Loucy (cell line): ENCODE measurements at regions not wholly inside any gene's neighbourhood (a gene's known extent, or its start where the extent isn't known, plus 50 kb on each side); places are given as distances from the start of the nearest gene placed in this dataset.

Experiments used
- H2AFZ ChIP-seq: fragments of 200-600 bp; sonication (generic); 2 replicates; pipeline ENCODE4 v1.6.0; 2016; ENCODE audit warnings: antibody characterized with exemption, mild to moderate bottlenecking, low read length, moderate library complexity
- H3F3A ChIP-seq: fragments of 200-600 bp; 2 replicates; pipeline ENCODE4 v1.6.0; 2016; ENCODE audit warnings: antibody characterized with exemption, low read depth, mild to moderate bottlenecking
- H3K27me3 ChIP-seq: fragments of 200-600 bp; sonication (generic); 2 replicates; pipeline ENCODE4 v1.6.1; 2014; ENCODE audit warnings: low read length, mild to moderate bottlenecking; ENCODE audit not compliant: insufficient read depth, poor library complexity, severe bottlenecking
- H3K36me3 ChIP-seq: fragments of 200-600 bp; sonication (generic); 2 replicates; pipeline ENCODE4 v1.6.1; 2016; ENCODE audit warnings: low read length; ENCODE audit not compliant: insufficient read depth
- H3K4me1 ChIP-seq: fragments of 200-600 bp; sonication (generic); 2 replicates; pipeline ENCODE4 v1.5.1; 2014; ENCODE audit warnings: low read length, mild to moderate bottlenecking; ENCODE audit not compliant: insufficient read depth, poor library complexity, severe bottlenecking
- H3K4me2 ChIP-seq: fragments of 200-600 bp; sonication (generic); 2 replicates; pipeline ENCODE4 v1.6.0; 2014; ENCODE audit warnings: antibody characterized with exemption, low read length, low read depth, mild to moderate bottlenecking; ENCODE audit not compliant: poor library complexity, severe bottlenecking
- H3K4me3 ChIP-seq: fragments of 200-600 bp; sonication (generic); 2 replicates; pipeline ENCODE4 v1.5.1; 2014; ENCODE audit warnings: low read length, mild to moderate bottlenecking, mixed read lengths; ENCODE audit not compliant: poor library complexity, severe bottlenecking
- H3K79me2 ChIP-seq: fragments of 200-600 bp; sonication (generic); 2 replicates; pipeline ENCODE4 v1.6.1; 2014; ENCODE audit warnings: low read length; ENCODE audit not compliant: insufficient read depth
- H3K9ac ChIP-seq: fragments of 200-600 bp; sonication (generic); 2 replicates; pipeline ENCODE4 v1.6.0; 2014; ENCODE audit warnings: mild to moderate bottlenecking, low read depth, low read length, moderate library complexity; ENCODE audit not compliant: poor library complexity, severe bottlenecking
- H3K9me2 ChIP-seq: fragments of 200-600 bp; sonication (generic); replicated peaks from 2 replicates; pipeline ENCODE4 v1.6.1; 2016; ENCODE audit warnings: low read depth, low read length, mixed read lengths
- H3K9me3 ChIP-seq: fragments of 200-600 bp; sonication (generic); 2 replicates; pipeline ENCODE4 v1.6.1; 2014; ENCODE audit warnings: mild to moderate bottlenecking, antibody characterized with exemption, low read length, low read depth; ENCODE audit not compliant: insufficient read depth
- H4K20me1 ChIP-seq: fragments of 200-600 bp; sonication (generic); 2 replicates; pipeline ENCODE4 v1.6.0; 2014; ENCODE audit warnings: antibody characterized with exemption, low read length, mild to moderate bottlenecking; ENCODE audit not compliant: insufficient read depth, poor library complexity, severe bottlenecking
- EZH2phosphoT487 ChIP-seq: fragments of 200-600 bp; IDR thresholded peaks from 2 replicates; pipeline ENCODE4 v1.6.1; 2018; ENCODE audit warnings: antibody characterized with exemption, mild to moderate bottlenecking, moderate library complexity, borderline replicate concordance
- TF ChIP-seq, protein P1 (sequence below): fragments of 200-600 bp; sonication (generic); conservative IDR thresholded peaks from 2 replicates; pipeline ENCODE4 v1.5.1; 2014; ENCODE audit warnings: mild to moderate bottlenecking, antibody characterized with exemption, low read length

DNA sequence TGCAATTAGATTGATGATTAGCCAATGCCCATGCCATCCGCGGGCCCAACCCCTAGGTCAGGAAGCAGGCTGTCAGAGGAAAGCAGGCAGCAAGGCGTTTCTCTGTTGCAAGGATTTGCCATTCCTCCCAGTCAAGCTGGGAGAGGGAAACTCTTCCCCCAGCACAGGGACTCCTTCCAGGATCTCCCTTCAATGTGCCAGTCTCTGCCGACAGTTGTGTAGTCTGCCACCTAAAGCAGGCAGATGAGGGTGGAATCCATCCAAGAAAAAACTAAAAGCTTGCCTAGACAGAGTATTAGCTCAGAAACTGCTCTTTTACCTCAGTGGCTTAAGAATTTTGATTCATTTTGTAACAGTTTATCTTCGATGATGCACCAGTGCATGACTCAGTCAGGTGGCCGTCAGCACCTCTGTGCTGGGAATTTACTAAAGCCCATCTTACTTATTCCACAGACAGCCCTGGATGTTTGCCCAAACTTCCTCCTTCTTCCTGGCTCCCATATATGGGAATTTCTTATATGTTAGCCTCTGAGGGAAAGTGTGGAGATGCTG lies 501.5 kb upstream of the THBS1 start:
- no peaks in the 10 kb centered on the region for H3K36me3 ChIP-seq
- H3K9me2 ChIP-seq: no peaks in the 10 kb centered on the region
- no peaks in the 10 kb centered on the region for H3F3A ChIP-seq
- no peaks in the 10 kb centered on the region for H3K4me1 ChIP-seq
- TF ChIP-seq, protein P1, sequence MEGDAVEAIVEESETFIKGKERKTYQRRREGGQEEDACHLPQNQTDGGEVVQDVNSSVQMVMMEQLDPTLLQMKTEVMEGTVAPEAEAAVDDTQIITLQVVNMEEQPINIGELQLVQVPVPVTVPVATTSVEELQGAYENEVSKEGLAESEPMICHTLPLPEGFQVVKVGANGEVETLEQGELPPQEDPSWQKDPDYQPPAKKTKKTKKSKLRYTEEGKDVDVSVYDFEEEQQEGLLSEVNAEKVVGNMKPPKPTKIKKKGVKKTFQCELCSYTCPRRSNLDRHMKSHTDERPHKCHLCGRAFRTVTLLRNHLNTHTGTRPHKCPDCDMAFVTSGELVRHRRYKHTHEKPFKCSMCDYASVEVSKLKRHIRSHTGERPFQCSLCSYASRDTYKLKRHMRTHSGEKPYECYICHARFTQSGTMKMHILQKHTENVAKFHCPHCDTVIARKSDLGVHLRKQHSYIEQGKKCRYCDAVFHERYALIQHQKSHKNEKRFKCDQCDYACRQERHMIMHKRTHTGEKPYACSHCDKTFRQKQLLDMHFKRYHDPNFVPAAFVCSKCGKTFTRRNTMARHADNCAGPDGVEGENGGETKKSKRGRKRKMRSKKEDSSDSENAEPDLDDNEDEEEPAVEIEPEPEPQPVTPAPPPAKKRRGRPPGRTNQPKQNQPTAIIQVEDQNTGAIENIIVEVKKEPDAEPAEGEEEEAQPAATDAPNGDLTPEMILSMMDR: no peak
- no peak for TF ChIP-seq EZH2phosphoT487
- no peak overlapping the region for H3K4me3 ChIP-seq
- H3K9me3 ChIP-seq: no peaks in the 10 kb centered on the region
- H2AFZ ChIP-seq: no peak overlapping the region
- H3K9ac ChIP-seq: no peak overlapping the region
- H3K27me3 ChIP-seq: no peaks in the 10 kb centered on the region
- no peaks in the 10 kb centered on the region for H4K20me1 ChIP-seq
- no peaks in the 10 kb centered on the region for H3K79me2 ChIP-seq
- no peak overlapping the region for H3K4me2 ChIP-seq

DNA sequence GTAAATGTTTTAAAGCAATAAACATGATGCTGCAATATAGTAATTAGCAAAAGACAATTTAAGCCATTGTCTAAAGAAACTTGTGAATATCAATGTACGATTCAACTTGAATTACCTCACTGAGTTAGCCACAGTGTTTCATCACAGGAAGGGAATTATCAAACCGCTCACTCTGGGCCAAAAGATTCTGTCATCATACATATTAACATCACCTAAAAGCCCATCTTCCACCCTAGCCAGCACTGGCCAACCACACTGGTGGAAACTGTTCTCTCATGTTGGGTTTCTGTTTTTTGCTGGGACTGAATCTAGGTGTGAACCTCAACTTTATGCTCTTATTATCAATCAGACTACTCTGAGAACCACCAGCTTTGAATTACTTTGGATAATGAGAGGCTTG lies 497.7 kb upstream of the THBS1 start:
- Histone ChIP-seq H3K9me3 (no peaks in the 10 kb centered on the region), H3K9ac (no peak overlapping the region), H3K27me3 (no peaks in the 10 kb centered on the region), H3K4me2 (no peak overlapping the region), H2AFZ (no peak overlapping the region), H4K20me1 (no peaks in the 10 kb centered on the region), H3F3A (no peaks in the 10 kb centered on the region), H3K4me1 (no peaks in the 10 kb centered on the region), H3K4me3 (no peak overlapping the region), H3K36me3 (no peaks in the 10 kb centered on the region), H3K9me2 (no peaks in the 10 kb centered on the region), H3K79me2 (no peaks in the 10 kb centered on the region)
- TF ChIP-seq, protein P1: no peak
- TF ChIP-seq EZH2phosphoT487: no peak

DNA sequence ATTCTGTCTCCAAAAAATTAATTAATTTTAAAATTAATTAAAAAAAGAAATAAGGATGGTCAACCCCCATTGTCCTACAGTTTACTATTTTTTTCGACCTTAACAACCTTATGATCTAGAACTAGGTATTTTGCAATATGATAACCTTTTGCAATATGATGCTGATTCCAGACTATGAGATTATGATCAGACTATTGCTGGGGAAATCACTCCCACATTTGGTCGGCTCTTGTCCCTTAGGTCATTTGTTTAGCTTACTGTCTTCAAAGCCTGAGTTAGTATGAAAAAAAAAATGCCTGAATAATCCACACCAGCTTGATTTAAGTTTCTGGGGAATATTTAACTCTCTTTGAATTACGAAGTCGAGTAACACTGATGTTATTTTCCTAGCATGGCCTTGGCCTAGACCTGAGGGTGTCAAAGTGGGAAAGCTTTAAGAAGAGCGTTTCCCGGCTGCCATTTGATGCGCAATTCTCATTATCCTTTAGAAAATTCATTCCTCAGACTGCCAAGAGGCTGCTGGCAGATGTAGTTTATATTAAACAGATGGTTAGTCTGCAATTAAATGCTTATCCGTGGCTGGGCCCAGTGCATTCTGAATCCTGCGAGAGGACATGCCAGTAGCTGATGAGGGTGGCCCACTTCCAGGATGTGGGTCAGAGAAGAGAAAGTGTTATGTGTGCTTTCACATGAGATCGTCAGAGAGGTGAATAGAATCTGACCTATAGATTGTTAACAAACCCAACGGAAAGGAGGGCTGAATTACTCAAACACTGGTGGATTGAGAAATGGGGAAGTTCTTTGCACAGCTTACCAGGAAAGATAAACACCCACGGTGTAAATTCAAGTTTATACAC lies 496.0 kb upstream of the THBS1 start:
- H3K4me2 ChIP-seq: no peak overlapping the region
- H3F3A ChIP-seq: no peaks in the 10 kb centered on the region
- no peaks in the 10 kb centered on the region for H3K4me1 ChIP-seq

More for the DNA sequence above, 496.0 kb upstream of the THBS1 start:
- no peak overlapping the region for H3K4me3 ChIP-seq
- no peaks in the 10 kb centered on the region for H3K27me3 ChIP-seq
- H3K9me2 ChIP-seq: no peaks in the 10 kb centered on the region
- H3K79me2 ChIP-seq: no peaks in the 10 kb centered on the region
- no peak overlapping the region for H3K9ac ChIP-seq
- H4K20me1 ChIP-seq: no peaks in the 10 kb centered on the region
- no peak for TF ChIP-seq EZH2phosphoT487
- TF ChIP-seq, protein P1: no peak
- no peaks in the 10 kb centered on the region for H3K9me3 ChIP-seq
- H3K36me3 ChIP-seq: no peaks in the 10 kb centered on the region
- H2AFZ ChIP-seq: no peak overlapping the region
